KG1 (cell line): ENCODE measurements at regions not wholly inside any gene's neighbourhood (a gene's known extent, or its start where the extent isn't known, plus 50 kb on each side); places are given as distances from the start of the nearest gene placed in this dataset.

Experiments used
- DNase-seq: peaks from one replicate; lab custom pipeline; 2025; lab: John Stamatoyannopoulos, UW

DNA sequence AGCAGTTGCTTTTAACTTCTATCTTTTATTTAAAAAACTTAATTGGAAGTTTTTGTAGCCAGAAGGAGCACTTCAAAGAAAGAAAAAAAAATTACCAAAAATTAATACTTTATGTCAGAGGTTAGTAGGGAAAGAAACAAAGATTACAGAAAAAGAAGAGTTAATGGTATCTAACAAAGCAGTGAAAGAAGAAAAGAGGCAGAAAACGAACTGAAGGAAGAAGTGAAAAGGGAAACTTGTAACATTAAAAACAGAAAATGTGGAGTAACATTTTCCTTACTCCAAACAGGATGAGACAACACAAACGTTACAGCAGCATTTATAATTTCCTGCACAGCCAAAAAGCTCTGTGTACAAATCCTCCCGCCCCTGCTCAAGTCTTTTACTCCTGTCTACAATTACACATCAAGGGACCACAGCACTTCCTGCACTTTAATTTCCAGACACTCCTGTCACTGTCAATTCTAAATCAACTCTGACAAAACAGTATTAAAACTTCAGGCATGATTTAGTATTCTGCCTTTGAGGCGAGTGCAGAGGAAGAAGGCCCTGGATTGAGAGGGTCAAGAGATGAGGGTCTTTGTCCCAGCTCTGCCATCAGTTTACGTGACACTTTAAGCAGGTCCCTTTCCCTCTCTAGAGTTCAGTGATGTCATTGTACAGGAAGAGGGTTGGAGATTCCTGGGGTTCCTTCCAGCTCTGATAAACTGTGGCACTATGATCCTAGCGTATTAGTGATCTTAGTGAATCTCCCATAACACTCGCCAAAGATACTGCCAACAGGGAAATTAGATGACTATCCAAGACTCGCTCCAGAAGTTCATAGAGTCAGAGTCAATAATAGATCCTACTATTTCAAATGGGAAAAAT lies 53.2 kb upstream of the LSM14A start:
- DNase-seq, result no peak

DNA sequence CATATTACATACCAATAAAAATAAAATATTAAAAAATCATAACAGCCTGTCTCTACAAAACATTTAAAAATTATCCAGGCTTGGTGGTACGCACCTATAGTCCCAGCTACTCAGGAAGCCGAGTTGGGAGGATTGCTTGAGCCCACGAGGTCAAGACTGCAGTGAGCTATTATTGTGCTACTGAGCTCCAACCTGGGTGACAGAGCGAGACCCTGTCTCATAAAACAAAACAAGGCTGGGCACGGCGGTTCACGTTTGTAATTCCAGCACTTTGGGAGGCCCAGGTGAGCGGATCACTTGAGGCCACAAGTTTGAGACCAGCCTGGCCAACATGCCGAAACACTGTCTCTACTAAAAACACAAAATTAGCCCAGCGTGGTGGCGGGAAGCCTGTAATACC lies 52.2 kb upstream of the LSM14A start:
- no peak for DNase-seq

DNA sequence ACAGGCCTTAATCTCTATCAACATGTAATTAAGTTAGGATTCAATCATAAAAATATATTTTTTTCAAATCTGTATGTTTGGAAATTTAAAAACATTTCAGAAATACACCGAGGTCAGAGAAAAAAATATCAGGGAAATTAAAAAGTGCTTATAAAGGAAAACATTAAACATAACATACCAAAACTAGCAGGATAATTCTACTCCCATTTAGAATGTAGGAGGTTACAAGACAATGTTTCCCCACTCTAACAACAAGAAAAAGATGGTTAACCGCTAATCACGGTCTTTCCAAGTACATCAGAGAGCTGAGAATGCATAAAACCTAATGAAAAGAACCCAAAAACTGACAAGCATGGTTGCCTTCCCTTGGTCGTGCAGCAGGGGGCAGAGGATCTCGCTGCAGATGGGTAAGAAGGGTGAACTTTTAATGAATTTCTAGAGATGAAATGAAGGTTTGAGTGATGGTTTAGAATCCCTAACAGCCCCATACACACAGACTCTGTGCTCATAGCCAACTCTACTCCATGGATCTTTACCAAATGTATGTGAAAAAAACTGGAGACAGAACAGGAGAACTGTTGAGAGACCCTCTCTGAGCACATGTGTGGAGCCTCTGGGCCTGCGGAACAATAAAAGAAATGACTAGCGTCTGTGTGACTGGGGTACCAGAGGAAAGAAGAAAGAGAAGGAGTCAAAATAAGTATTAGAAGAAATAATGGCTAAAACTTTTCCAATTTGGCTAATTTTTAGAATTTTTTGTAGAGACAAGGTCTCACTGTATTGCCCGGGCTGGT lies 51.3 kb upstream of the LSM14A start:
- no peak for DNase-seq
